Chondrocyte (in vitro differentiated cells): ENCODE measurements at regions not wholly inside any gene's neighbourhood (a gene's known extent, or its start where the extent isn't known, plus 50 kb on each side); places are given as distances from the start of the nearest gene placed in this dataset.

ENCODE experiments used
- DNase-seq: peaks from one replicate; pipeline ENCODE4 v3.0.0; 2021; ENCODE audit warnings: mixed read lengths, low spot score
- H3K27ac Mint-ChIP-seq: one replicate; pipeline ENCODE4 v1.8.0; 2021; ENCODE audit warnings: mild to moderate bottlenecking, moderate library complexity, mixed read lengths; ENCODE audit not compliant: unreplicated experiment
- H3K27me3 Mint-ChIP-seq: 2 replicates; pipeline ENCODE4 v1.8.0; 2021; ENCODE audit warnings: low read depth, mixed read lengths
- H3K36me3 Mint-ChIP-seq: 2 replicates; pipeline ENCODE4 v1.8.0; 2021; ENCODE audit warnings: low read depth, mixed read lengths
- H3K4me1 Mint-ChIP-seq: 2 replicates; pipeline ENCODE4 v1.8.0; 2021; ENCODE audit warnings: low read depth, mild to moderate bottlenecking, mixed read lengths
- H3K4me3 Mint-ChIP-seq: one replicate; pipeline ENCODE4 v1.8.0; 2021; ENCODE audit warnings: mild to moderate bottlenecking, moderate library complexity, mixed read lengths; ENCODE audit not compliant: unreplicated experiment
- H3K9me3 Mint-ChIP-seq: 2 replicates; pipeline ENCODE4 v1.8.0; 2021; ENCODE audit warnings: low read depth, mixed read lengths
- TF ChIP-seq, protein P1 (sequence below): fragments of 200-600 bp; sonication (generic); IDR thresholded peaks from 2 replicates; pipeline ENCODE4 v1.5.0; 2021; ENCODE audit warnings: antibody characterized with exemption, mild to moderate bottlenecking, moderate library complexity

DNA sequence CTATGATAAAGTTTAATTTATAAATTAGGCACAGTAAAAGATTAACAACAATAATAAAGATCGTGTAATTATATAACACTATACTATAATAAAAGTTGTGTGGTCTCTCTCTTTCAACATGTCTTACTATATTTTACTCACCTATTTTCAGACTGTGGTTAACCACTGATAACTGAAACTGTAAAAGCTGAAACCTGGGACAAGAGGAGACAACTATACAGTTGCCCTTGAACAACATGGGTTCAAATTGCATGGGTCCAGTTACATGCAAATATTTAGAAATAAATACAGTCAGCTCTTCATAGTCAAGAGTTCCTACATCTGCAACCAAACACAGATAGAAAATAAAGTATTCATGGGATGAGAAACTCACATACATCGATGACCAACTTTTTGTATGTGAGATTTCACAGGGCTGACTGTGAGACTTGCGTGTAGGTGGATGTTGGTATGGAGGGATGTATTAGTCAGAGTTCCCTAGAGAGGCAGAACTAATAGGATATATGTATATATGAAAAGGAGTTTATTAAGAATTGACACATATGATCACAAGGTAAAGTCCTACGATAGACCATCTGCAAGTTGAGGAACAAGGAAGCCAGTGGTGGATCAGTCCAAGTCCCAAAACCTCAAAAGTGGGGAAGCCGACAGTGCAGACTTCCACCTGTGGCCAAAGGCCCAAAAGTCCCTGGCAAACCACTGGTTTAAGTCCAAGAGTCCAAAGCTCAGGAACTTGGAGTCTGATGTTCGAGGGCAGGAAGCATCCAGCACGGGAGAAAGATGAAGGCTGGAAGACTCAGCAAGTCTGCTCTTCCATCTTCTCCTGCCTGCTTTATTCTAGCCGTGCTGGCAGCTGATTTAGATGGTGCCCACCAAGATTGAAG, 359.5 kb downstream of the INSC start:
- H3K27ac Mint-ChIP-seq: no peak overlapping the region
- peaks cover 17% of the 10 kb centered on the region for H3K27me3 Mint-ChIP-seq
- DNase-seq: no peak
- TF ChIP-seq, protein P1, sequence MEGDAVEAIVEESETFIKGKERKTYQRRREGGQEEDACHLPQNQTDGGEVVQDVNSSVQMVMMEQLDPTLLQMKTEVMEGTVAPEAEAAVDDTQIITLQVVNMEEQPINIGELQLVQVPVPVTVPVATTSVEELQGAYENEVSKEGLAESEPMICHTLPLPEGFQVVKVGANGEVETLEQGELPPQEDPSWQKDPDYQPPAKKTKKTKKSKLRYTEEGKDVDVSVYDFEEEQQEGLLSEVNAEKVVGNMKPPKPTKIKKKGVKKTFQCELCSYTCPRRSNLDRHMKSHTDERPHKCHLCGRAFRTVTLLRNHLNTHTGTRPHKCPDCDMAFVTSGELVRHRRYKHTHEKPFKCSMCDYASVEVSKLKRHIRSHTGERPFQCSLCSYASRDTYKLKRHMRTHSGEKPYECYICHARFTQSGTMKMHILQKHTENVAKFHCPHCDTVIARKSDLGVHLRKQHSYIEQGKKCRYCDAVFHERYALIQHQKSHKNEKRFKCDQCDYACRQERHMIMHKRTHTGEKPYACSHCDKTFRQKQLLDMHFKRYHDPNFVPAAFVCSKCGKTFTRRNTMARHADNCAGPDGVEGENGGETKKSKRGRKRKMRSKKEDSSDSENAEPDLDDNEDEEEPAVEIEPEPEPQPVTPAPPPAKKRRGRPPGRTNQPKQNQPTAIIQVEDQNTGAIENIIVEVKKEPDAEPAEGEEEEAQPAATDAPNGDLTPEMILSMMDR: no peak
- no peak overlapping the region for H3K4me3 Mint-ChIP-seq
- H3K9me3 Mint-ChIP-seq: no peaks in the 10 kb centered on the region
- no peaks in the 10 kb centered on the region for H3K4me1 Mint-ChIP-seq
- no peaks in the 10 kb centered on the region for H3K36me3 Mint-ChIP-seq

DNA sequence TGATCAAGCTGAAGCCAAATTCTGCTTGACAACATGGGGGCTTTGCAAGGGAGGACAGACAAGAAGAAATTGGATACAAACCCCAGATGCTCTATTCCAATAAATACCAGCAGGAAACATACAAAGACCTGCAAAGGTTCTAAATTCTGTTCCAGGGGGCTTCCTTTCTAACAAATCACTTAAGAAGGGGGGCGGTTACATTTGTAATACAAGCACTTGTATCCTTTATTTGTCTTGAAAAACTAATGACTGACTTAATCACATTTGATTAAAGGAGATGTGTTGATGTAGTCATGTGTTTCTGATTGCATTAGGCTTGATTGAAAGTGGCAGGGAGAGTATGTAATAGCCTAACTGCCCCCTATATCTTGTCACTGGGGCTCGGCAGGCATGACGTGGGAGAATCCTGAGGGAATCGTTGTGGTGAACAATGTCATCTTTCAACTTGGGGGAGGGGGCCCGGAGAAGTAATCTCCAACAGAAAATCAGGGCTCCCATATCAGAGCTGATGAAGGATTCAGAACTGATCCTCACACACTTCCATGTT, 361.7 kb downstream of the INSC start:
- Mint-ChIP-seq H3K36me3 (no peaks in the 10 kb centered on the region), H3K4me3 (no peak overlapping the region), H3K9me3 (no peaks in the 10 kb centered on the region), H3K4me1 (no peaks in the 10 kb centered on the region), H3K27ac (no peak overlapping the region), H3K27me3 (peaks cover 20% of the 10 kb centered on the region)
- DNase-seq: no peak
- TF ChIP-seq, protein P1: no peak

DNA sequence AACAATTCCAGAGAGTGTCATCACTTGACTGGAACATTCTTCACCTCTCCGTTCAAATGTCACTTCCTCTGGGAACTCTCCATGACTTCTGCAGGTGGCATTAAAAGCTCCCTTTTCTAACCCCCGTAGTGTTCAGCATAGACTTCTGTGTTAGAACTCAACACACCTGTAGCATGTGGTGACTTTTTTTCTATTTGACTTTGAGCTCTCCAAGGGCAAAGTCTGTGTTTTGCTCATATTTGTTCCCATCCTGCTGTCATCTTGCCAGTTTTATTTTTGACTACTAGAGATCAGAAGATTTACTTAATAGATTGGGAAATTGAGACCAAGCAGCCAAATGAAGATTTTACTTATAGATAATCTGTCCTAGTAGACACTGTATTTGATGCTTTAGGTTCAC, 367.1 kb downstream of the INSC start:
- no peaks in the 10 kb centered on the region for H3K36me3 Mint-ChIP-seq
- DNase-seq: no peak
- no peaks in the 10 kb centered on the region for H3K4me1 Mint-ChIP-seq
- H3K27ac Mint-ChIP-seq: no peak overlapping the region
- H3K4me3 Mint-ChIP-seq: no peak overlapping the region
- no peaks in the 10 kb centered on the region for H3K9me3 Mint-ChIP-seq
- H3K27me3 Mint-ChIP-seq: peaks cover 26% of the 10 kb centered on the region
- TF ChIP-seq, protein P1: no peak

DNA sequence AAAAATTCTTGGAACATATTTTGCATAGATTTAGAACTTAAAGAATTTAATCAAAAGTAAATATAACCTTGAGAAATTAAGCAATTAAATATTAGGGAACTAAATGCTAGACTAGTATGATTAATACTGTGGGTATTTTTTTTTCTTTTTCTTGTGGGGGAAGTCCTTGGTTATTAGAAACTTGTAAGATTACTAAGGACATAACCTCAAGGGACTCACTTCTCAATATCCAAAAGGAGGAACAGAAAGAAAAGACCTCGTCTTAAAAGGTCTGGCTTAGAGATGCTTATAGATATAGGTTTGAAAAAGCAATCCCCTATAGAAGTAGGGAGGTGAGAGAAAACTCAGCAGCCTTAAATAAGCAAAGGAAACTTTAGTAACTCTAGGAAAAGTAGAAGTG, 368.5 kb downstream of the INSC start:
- TF ChIP-seq, protein P1: no peak
- DNase-seq: no peak
- no peak overlapping the region for H3K4me3 Mint-ChIP-seq
- no peak overlapping the region for H3K27ac Mint-ChIP-seq
- H3K9me3 Mint-ChIP-seq: no peaks in the 10 kb centered on the region
- H3K27me3 Mint-ChIP-seq: peaks cover 22% of the 10 kb centered on the region
- H3K4me1 Mint-ChIP-seq: no peaks in the 10 kb centered on the region
- H3K36me3 Mint-ChIP-seq: no peaks in the 10 kb centered on the region

DNA sequence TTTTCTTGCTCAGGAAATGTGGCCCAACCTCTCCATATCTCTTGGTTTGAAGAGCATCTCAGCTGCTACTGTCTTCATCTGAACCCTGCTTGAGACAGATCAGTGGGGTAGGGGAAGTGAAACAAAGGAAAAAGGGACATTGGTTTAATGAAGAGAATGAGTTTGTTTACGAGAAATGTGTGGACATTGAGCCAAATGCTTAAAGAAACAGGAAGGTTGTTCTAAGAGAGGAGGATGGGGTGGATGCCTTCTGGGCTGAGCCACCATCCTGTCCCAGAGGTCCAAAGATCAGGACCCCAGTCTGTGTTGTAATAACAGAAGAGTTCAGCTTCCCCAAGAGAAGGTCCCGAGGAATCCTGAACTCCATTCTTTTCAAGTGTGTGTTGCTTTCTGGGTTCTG, 369.7 kb downstream of the INSC start:
- no peaks in the 10 kb centered on the region for H3K9me3 Mint-ChIP-seq
- H3K27ac Mint-ChIP-seq: no peak overlapping the region
- H3K27me3 Mint-ChIP-seq: peaks cover 27% of the 10 kb centered on the region
- TF ChIP-seq, protein P1: no peak
- no peaks in the 10 kb centered on the region for H3K4me1 Mint-ChIP-seq
- DNase-seq: no peak
- no peak overlapping the region for H3K4me3 Mint-ChIP-seq
- H3K36me3 Mint-ChIP-seq: no peaks in the 10 kb centered on the region
